HepG2 (cell line): ENCODE measurements at regions not wholly inside any gene's neighbourhood (a gene's known extent, or its start where the extent isn't known, plus 50 kb on each side); places are given as distances from the start of the nearest gene placed in this dataset.

Experiments used
- ATAC-seq: fragments of 200-7000 bp; cut with Tn5 transposase; 3 replicates; pipeline ENCODE4 v1.9.1; 2020; ENCODE audit warnings: mild to moderate bottlenecking, moderate library complexity
- BruUV-seq: library from RNA; stranded (reverse); fragments of 400-500 nt; replicated peaks from 2 replicates; lab custom pipeline; 2021; lab: Mats Ljungman, UMichigan
- CTCF ChIA-PET: fragments of 300-600 bp; formaldehyde crosslinking; extraction: SDS; loops from one replicate; lab custom pipeline; 2021; ENCODE audit warnings: low total read pairs, inconsistent platforms, low intra/inter-chr PET ratio; lab: Yijun Ruan, JAX
- POLR2A ChIA-PET: fragments of 350-600 bp; sonication (Branson Sonifier 250); formaldehyde crosslinking; loops from one replicate; lab custom pipeline; 2020; ENCODE audit warnings: antibody characterized with exemption, inconsistent platforms; lab: Yijun Ruan, JAX
- DNase-seq: peaks from one replicate; pipeline ENCODE4 v3.0.0-alpha.2; 2015; ENCODE audit warnings: low spot score
- FAIRE-seq: peaks from 3 replicates; lab custom pipeline; 2011; peaks lifted over from hg19 to GRCh38; lab: Jason Lieb, UNC
- H2AFZ ChIP-seq: one replicate; pipeline ENCODE4 v1.6.1; 2011; ENCODE audit warnings: low read length, inconsistent platforms
- H3K27ac ChIP-seq: fragments of 300-600 bp; 3 replicates; pipeline ENCODE4 v1.8.0; 2011; ENCODE audit warnings: mixed run types, mild to moderate bottlenecking, mixed read lengths, low read length, inconsistent platforms; ENCODE audit not compliant: insufficient read depth; ENCODE audit errors: extremely low read length
- H3K27me3 ChIP-seq, 2 experiments: fragments of 200-600 bp in 1 of 2; 2 replicates in 1 of 2; 3 replicates in 1 of 2; pipeline versions ENCODE4 v1.6.0 to v1.8.0; 2011; ENCODE audit warnings: low read length in 2 of 2, mild to moderate bottlenecking in 2 of 2, moderate library complexity in 2 of 2, inconsistent platforms in 1 of 2; ENCODE audit not compliant: insufficient read depth in 2 of 2, control insufficient read depth in 1 of 2
- H3K36me3 ChIP-seq, 2 experiments: fragments of 200-600 bp in 1 of 2; replicated peaks in 1 of 2; 2 replicates in 1 of 2; 3 replicates in 1 of 2; pipeline versions ENCODE4 v1.5.1 to v1.8.0; 2011; ENCODE audit warnings: low read length in 2 of 2, inconsistent platforms in 1 of 2; ENCODE audit not compliant: insufficient read depth in 2 of 2, control insufficient read depth in 1 of 2
- H3K4me1 ChIP-seq: 2 replicates; pipeline ENCODE4 v1.5.1; 2012; ENCODE audit warnings: low read length, inconsistent platforms; ENCODE audit not compliant: insufficient read depth
- H3K4me2 ChIP-seq: 2 replicates; pipeline ENCODE4 v1.6.0; 2011; ENCODE audit warnings: low read depth, low read length, inconsistent platforms
- H3K4me3 ChIP-seq, 3 experiments: fragments of 200-600 bp in 1 of 3; sonication (generic), shearing (Covaris generic) in 1 of 3; replicated peaks in 1 of 3; 2 replicates each; pipeline ENCODE4 v1.5.1; 2011 to 2016; ENCODE audit warnings: low read length in 3 of 3, inconsistent platforms in 2 of 3, low read depth in 2 of 3, mild to moderate bottlenecking in 2 of 3, control low read depth in 1 of 3, mixed read lengths in 1 of 3; ENCODE audit not compliant: insufficient read depth in 1 of 3
- H3K79me2 ChIP-seq: one replicate; pipeline ENCODE4 v1.6.1; 2011; ENCODE audit warnings: low read length, inconsistent platforms; ENCODE audit not compliant: insufficient read depth
- H3K9ac ChIP-seq: 2 replicates; pipeline ENCODE4 v1.6.0; 2011; ENCODE audit warnings: mild to moderate bottlenecking, low read depth, low read length, inconsistent platforms; ENCODE audit not compliant: insufficient read depth
- H3K9me3 ChIP-seq: 2 replicates; pipeline ENCODE4 v1.5.1; 2012; ENCODE audit warnings: mild to moderate bottlenecking, low read length
- H4K20me1 ChIP-seq: 2 replicates; pipeline ENCODE4 v1.6.0; 2011; ENCODE audit warnings: inconsistent platforms, mild to moderate bottlenecking, low read length, moderate library complexity; ENCODE audit not compliant: insufficient read depth
- ADNP ChIP-seq: sonication (generic); formaldehyde crosslinking; IDR thresholded peaks from 2 replicates; pipeline ENCODE4 v1.4.0; 2020; ENCODE audit warnings: missing genetic modification reagents
- ATRX ChIP-seq: sonication (generic); formaldehyde crosslinking; IDR thresholded peaks from 2 replicates; pipeline ENCODE4 v1.4.0; 2020; ENCODE audit warnings: missing genetic modification reagents, borderline replicate concordance
- BHLHE40 ChIP-seq: IDR thresholded peaks from 2 replicates; pipeline ENCODE4 v1.6.1; 2011; ENCODE audit warnings: low read length, improper control_type of control experiment
- DDIT3 ChIP-seq: sonication (generic); formaldehyde crosslinking; IDR thresholded peaks from 2 replicates; pipeline ENCODE4 v1.4.0; 2020; ENCODE audit warnings: mild to moderate bottlenecking, missing genetic modification reagents
- KLF15 ChIP-seq: sonication (generic); formaldehyde crosslinking; IDR thresholded peaks from 2 replicates; pipeline ENCODE4 v1.8.1; 2023; ENCODE audit warnings: borderline replicate concordance, mild to moderate bottlenecking, inconsistent platforms, missing genetic modification reagents, mixed read lengths
- MAFG ChIP-seq: sonication (generic); formaldehyde crosslinking; IDR thresholded peaks from 2 replicates; pipeline ENCODE4 v1.5.1; 2020; ENCODE audit warnings: mild to moderate bottlenecking, missing genetic modification reagents
- MLXIP ChIP-seq: sonication (generic); formaldehyde crosslinking; IDR thresholded peaks from 2 replicates; pipeline ENCODE4 v1.9.0; 2021; ENCODE audit warnings: missing genetic modification reagents, borderline replicate concordance
- NAIF1 ChIP-seq: sonication (generic); formaldehyde crosslinking; IDR thresholded peaks from 2 replicates; pipeline ENCODE4 v1.5.0; 2020; ENCODE audit warnings: mild to moderate bottlenecking, missing genetic modification reagents, borderline replicate concordance
- ZNF264 ChIP-seq: sonication (generic); formaldehyde crosslinking; IDR thresholded peaks from 2 replicates; pipeline ENCODE4 v1.4.0; 2020; ENCODE audit warnings: missing genetic modification reagents
- WGBS: methylation state at CpG from one replicate; pipeline ENCODE4 v1.1.6; 2017; ENCODE audit warnings: low lambda C conversion rate; 5-methylcytosine and 5-hydroxymethylcytosine counted together
- in situ Hi-C: cut with HindIII; loops from 2 replicates; pipeline ENCODE4 v1.10.0; 2017; ENCODE audit warnings: low pct_unique_long_range_greater_than_20kb; ENCODE audit not compliant: extremely low pct_ligation_motif_present
- intact Hi-C: fragments of 100-400 bp; cut with micrococcal nuclease; formaldehyde crosslinking; loops from one replicate; pipeline ENCODE4 v1.10.0; 2022; ENCODE audit not compliant: unreplicated experiment
- TF ChIP-seq, protein P1 (sequence below): sonication (generic); formaldehyde crosslinking; IDR thresholded peaks from 2 replicates; pipeline ENCODE4 v1.8.0; 2022; ENCODE audit warnings: low read depth, missing genetic modification reagents

DNA sequence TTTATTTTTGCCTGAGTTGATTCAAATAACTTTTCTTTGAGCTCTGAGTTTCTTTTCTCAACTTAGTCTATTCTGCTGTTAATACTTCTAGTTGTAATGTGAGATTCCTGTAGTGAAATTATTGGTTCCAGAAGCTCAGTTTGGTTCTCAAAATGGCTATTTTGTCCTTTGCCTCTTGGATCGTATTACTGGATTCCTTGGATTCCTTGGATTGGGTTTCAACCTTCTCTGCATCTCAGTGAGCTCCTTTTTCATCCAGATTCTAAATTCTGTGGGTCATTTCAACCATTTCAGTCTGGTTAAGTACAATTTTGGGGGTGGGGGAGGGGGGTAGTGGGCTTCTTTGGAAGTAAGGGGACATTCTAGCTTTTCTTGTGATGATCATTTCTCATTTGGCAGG is 341.1 kb upstream of the CNTN5 start:
- ATAC-seq (no peak), FAIRE-seq (no peak), DNase-seq (no peak)
- TF ChIP-seq, protein P1, sequence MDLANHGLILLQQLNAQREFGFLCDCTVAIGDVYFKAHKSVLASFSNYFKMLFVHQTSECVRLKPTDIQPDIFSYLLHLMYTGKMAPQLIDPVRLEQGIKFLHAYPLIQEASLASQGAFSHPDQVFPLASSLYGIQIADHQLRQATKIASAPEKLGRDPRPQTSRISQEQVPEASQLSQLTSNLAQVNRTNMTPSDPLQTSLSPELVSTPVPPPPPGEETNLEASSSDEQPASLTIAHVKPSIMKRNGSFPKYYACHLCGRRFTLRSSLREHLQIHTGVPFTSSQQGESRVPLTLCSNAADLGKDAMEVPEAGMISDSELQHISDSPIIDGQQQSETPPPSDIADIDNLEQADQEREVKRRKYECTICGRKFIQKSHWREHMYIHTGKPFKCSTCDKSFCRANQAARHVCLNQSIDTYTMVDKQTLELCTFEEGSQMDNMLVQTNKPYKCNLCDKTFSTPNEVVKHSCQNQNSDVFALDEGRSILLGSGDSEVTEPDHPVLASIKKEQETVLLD (CRISPR knock-in tag): no peak
- no peaks in the 10 kb centered on the region for H3K36me3 ChIP-seq
- ChIA-PET POLR2A (no interaction called here), CTCF (no interaction called here)
- no peak overlapping the region for H3K9ac ChIP-seq
- H3K4me1 ChIP-seq: no peaks in the 10 kb centered on the region
- no peak overlapping the region for H3K4me2 ChIP-seq
- no peaks in the 10 kb centered on the region for H3K79me2 ChIP-seq
- no peak overlapping the region for H2AFZ ChIP-seq
- H3K27me3 ChIP-seq: no peaks in the 10 kb centered on the region
- BruUV-seq: no TSS peak
- no peak overlapping the region for H3K27ac ChIP-seq
- H4K20me1 ChIP-seq: no peaks in the 10 kb centered on the region
- intact Hi-C loops (no loop called here), in situ Hi-C loops (no loop called here)
- WGBS: 7% methylated on average over 1 of the region's 1 CpG
- no peak overlapping the region for H3K4me3 ChIP-seq
- H3K9me3 ChIP-seq: peaks cover 2% of the 10 kb centered on the region; the same call in 1 of the 2 replicates

DNA sequence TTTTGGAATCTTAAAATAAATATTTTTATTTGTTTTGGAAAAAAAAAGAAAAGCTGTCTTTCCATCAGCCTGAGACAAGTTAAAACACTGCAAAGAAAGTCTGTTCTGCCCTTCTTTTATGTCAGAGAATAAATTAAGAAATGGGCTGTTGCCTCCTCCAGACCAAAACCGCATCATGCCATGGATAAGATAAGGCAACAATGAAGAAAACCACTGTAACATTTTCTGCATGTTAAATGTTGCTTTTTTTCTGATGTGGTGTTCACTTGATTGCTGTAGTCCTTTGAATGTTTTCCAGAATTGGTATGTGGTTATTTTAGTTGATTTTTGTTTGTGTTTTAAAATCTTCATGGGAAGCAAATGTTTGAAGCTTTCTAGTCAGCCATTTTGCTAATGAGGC is 319.2 kb upstream of the CNTN5 start:
- no peaks in the 10 kb centered on the region for H3K27me3 ChIP-seq
- POLR2A ChIA-PET: no interaction called here
- peaks cover 14% of the 10 kb centered on the region; the same call in 1 of the 2 replicates for H3K9me3 ChIP-seq
- in situ Hi-C loops (no loop called here), intact Hi-C loops (no loop called here)
- no peak overlapping the region for H3K27ac ChIP-seq
- H3K79me2 ChIP-seq: no peaks in the 10 kb centered on the region
- H3K4me3 ChIP-seq: no peak overlapping the region
- H3K36me3 ChIP-seq: no peaks in the 10 kb centered on the region
- no TSS peak for BruUV-seq
- WGBS: 19% methylated on average over 1 of the region's 1 CpG
- no peak for DNase-seq
- no peak for ATAC-seq
- H2AFZ ChIP-seq: no peak overlapping the region
- no peak overlapping the region for H3K9ac ChIP-seq
- H4K20me1 ChIP-seq: no peaks in the 10 kb centered on the region
- no peak for FAIRE-seq
- CTCF ChIA-PET: no interaction called here
- H3K4me1 ChIP-seq: no peaks in the 10 kb centered on the region
- no peak overlapping the region for H3K4me2 ChIP-seq
- TF ChIP-seq MAFG (CRISPR knock-in tag) (no peak), NAIF1 (CRISPR knock-in tag) (no peak), ZNF264 (CRISPR knock-in tag) (no peak), KLF15 (CRISPR knock-in tag) (no peak), MLXIP (no peak), ADNP (CRISPR knock-in tag) (no peak), DDIT3 (CRISPR knock-in tag) (no peak), BHLHE40 (no peak), ATRX (no peak)
